ENCODE measurements at regions not wholly inside any gene's neighbourhood (a gene's known extent, or its start where the extent isn't known, plus 50 kb on each side); places are given as distances from the start of the nearest gene placed in this dataset.

- H3K4me3 ChIP-seq (ENCODE audit: low read length) = no peak overlapping the region
- TF ChIP-seq, protein P1, sequence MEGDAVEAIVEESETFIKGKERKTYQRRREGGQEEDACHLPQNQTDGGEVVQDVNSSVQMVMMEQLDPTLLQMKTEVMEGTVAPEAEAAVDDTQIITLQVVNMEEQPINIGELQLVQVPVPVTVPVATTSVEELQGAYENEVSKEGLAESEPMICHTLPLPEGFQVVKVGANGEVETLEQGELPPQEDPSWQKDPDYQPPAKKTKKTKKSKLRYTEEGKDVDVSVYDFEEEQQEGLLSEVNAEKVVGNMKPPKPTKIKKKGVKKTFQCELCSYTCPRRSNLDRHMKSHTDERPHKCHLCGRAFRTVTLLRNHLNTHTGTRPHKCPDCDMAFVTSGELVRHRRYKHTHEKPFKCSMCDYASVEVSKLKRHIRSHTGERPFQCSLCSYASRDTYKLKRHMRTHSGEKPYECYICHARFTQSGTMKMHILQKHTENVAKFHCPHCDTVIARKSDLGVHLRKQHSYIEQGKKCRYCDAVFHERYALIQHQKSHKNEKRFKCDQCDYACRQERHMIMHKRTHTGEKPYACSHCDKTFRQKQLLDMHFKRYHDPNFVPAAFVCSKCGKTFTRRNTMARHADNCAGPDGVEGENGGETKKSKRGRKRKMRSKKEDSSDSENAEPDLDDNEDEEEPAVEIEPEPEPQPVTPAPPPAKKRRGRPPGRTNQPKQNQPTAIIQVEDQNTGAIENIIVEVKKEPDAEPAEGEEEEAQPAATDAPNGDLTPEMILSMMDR (conservative IDR thresholded peaks at IDR 0.05; ENCODE audit: low read length) = no peak
- DNase-seq (ENCODE audit: low read depth) = no peak
These were observed 206.2 kb upstream of the SKOR2 start for GRCh38 chr18:47457614-47458013.

- no peak overlapping the region for H3K4me3 ChIP-seq (ENCODE audit: low read length)
- TF ChIP-seq, protein P1 (conservative IDR thresholded peaks at IDR 0.05; ENCODE audit: low read length) = no peak
- DNase-seq (ENCODE audit: low read depth) = no peak
These were observed 201.6 kb upstream of the SKOR2 start for GRCh38 chr18:47453038-47453437.

GRCh38 chr18:47448956-47449355, 197.5 kb upstream of the SKOR2 start:
- TF ChIP-seq, protein P1 (conservative IDR thresholded peaks at IDR 0.05; ENCODE audit: low read length) = no peak
- H3K4me3 ChIP-seq (ENCODE audit: low read length) = no peak overlapping the region
- no peak for DNase-seq (ENCODE audit: low read depth)

GRCh38 chr18:47441914-47442313, 190.5 kb upstream of the SKOR2 start:
- TF ChIP-seq, protein P1 (conservative IDR thresholded peaks at IDR 0.05; ENCODE audit: low read length) = no peak
- no peak for DNase-seq (ENCODE audit: low read depth)

GRCh38 chr18:47438001-47438400, 186.5 kb upstream of the SKOR2 start:
- H3K4me3 ChIP-seq (ENCODE audit: low read length) = no peak overlapping the region
- no peak for DNase-seq (ENCODE audit: low read depth)
- TF ChIP-seq, protein P1 (conservative IDR thresholded peaks at IDR 0.05; ENCODE audit: low read length) = no peak

More at GRCh38 chr18:47441914-47442313, 190.5 kb upstream of the SKOR2 start:
- H3K4me3 ChIP-seq (ENCODE audit: low read length) = no peak overlapping the region

GRCh38 chr18:47436871-47437270, 185.4 kb upstream of the SKOR2 start:
- DNase-seq (ENCODE audit: low read depth) = no peak
- TF ChIP-seq, protein P1 (conservative IDR thresholded peaks at IDR 0.05; ENCODE audit: low read length) = no peak
- H3K4me3 ChIP-seq (ENCODE audit: low read length) = no peak overlapping the region

- TF ChIP-seq, protein P1 (conservative IDR thresholded peaks at IDR 0.05; ENCODE audit: low read length) = no peak
- H3K4me3 ChIP-seq (ENCODE audit: low read length) = no peak overlapping the region
- no peak for DNase-seq (ENCODE audit: low read depth)
These were observed 182.8 kb upstream of the SKOR2 start for GRCh38 chr18:47434214-47434746.
